T-helper 2 cell (primary cell): ENCODE measurements at regions not wholly inside any gene's neighbourhood (a gene's known extent, or its start where the extent isn't known, plus 50 kb on each side); places are given as distances from the start of the nearest gene placed in this dataset.
"Not testable (repeated sequence)": the region's sequence is repeated elsewhere in the genome, so short reads cannot be mapped to it uniquely, and the experiment has no call there.

Experiments
- DNase-seq, 5 experiments: peaks; one replicate each; pipeline versions ENCODE4 v3.0.0 to v3.0.0-alpha.2; 2012 to 2022

- no peak for DNase-seq
Measured at GRCh38 chr15:77909182-77909940, 168.2 kb downstream of the TBC1D2B start.

- not testable (repeated sequence) for DNase-seq
Measured at GRCh38 chr15:77908752-77909111, 168.8 kb downstream of the TBC1D2B start.

GRCh38 chr15:77907824-77908751, 169.4 kb downstream of the TBC1D2B start:
- peak in 2 of 5 experiments; percentile 27 to 55 for DNase-seq

- not testable (repeated sequence) for DNase-seq
Measured at GRCh38 chr15:77906062-77906990, 171.2 kb downstream of the TBC1D2B start.

GRCh38 chr15:77905301-77905920, 172.1 kb downstream of the TBC1D2B start:
- DNase-seq = no peak

- no peak for DNase-seq
Measured at GRCh38 chr15:77904901-77905300, 172.6 kb downstream of the TBC1D2B start.

GRCh38 chr15:77904436-77904821, 173.1 kb downstream of the TBC1D2B start:
- DNase-seq = no peak

- DNase-seq = not testable (repeated sequence)
Measured at GRCh38 chr15:77903761-77904435, 173.6 kb downstream of the TBC1D2B start.

- not testable (repeated sequence) for DNase-seq
Measured at GRCh38 chr15:77902921-77903760, 174.4 kb downstream of the TBC1D2B start.

- no peak for DNase-seq
Measured at GRCh38 chr15:77901921-77902750, 175.4 kb downstream of the TBC1D2B start.

GRCh38 chr15:77901251-77901881, 176.1 kb downstream of the TBC1D2B start:
- no peak for DNase-seq

GRCh38 chr15:77900331-77900963, 177.1 kb downstream of the TBC1D2B start:
- DNase-seq = peak in 3 of 5 experiments; percentile 22 to 40 (median 36)

- DNase-seq = not testable (repeated sequence)
Measured at GRCh38 chr15:77899776-77900175, 177.7 kb downstream of the TBC1D2B start.

- DNase-seq = no peak
Measured at GRCh38 chr15:77898811-77899730, 178.4 kb downstream of the TBC1D2B start.

- no peak for DNase-seq
Measured at GRCh38 chr15:77897896-77898406, 179.6 kb downstream of the TBC1D2B start.

- not testable (repeated sequence) for DNase-seq
Measured at GRCh38 chr15:77897113-77897895, 180.2 kb downstream of the TBC1D2B start.
